Ishikawa (cell line): ENCODE measurements at regions not wholly inside any gene's neighbourhood (a gene's known extent, or its start where the extent isn't known, plus 50 kb on each side); places are given as distances from the start of the nearest gene placed in this dataset.
A peak's percentile ranks its signal among the peaks of the same experiment; 100 is the strongest.

ENCODE experiments used
- CEBPB ChIP-seq: IDR thresholded peaks from 2 replicates; pipeline ENCODE4 v1.6.1; 2012
- CREB1 ChIP-seq: IDR thresholded peaks from 2 replicates; pipeline ENCODE4 v1.6.1; 2012; ENCODE audit warnings: low read depth
- EGR1 ChIP-seq: IDR thresholded peaks from 2 replicates; pipeline ENCODE4 v1.6.1; 2012
- EP300 ChIP-seq: IDR thresholded peaks from 2 replicates; pipeline ENCODE4 v1.6.1; 2012; ENCODE audit warnings: borderline replicate concordance
- FOXM1 ChIP-seq: IDR thresholded peaks from 2 replicates; pipeline ENCODE4 v1.6.1; 2012; ENCODE audit warnings: low read depth, borderline replicate concordance
- NFIC ChIP-seq: IDR thresholded peaks from 2 replicates; pipeline ENCODE4 v1.6.1; 2012
- RAD21 ChIP-seq: IDR thresholded peaks from 2 replicates; pipeline ENCODE4 v1.6.1; 2012; ENCODE audit warnings: low read depth
- TAF1 ChIP-seq: IDR thresholded peaks from 2 replicates; pipeline ENCODE4 v1.6.1; 2012; ENCODE audit warnings: low read depth, mild to moderate bottlenecking
- TCF12 ChIP-seq: IDR thresholded peaks from 2 replicates; pipeline ENCODE4 v1.6.1; 2012; ENCODE audit warnings: low read depth
- TEAD4 ChIP-seq: IDR thresholded peaks from 2 replicates; pipeline ENCODE4 v1.6.1; 2012
- YY1 ChIP-seq: IDR thresholded peaks from 2 replicates; pipeline ENCODE4 v1.6.1; 2012; ENCODE audit warnings: low read depth
- ZBTB7A ChIP-seq: IDR thresholded peaks from 2 replicates; pipeline ENCODE4 v1.6.1; 2012; ENCODE audit warnings: low read depth
- TF ChIP-seq, protein P1 (sequence below): IDR thresholded peaks from 2 replicates; pipeline ENCODE4 v1.6.1; 2012
- TF ChIP-seq, protein P2 (sequence below): IDR thresholded peaks from 2 replicates; pipeline ENCODE4 v1.6.1; 2012
- TF ChIP-seq, protein P3 (sequence below): IDR thresholded peaks from 2 replicates; pipeline ENCODE4 v1.6.1; 2012; ENCODE audit warnings: low read depth, mild to moderate bottlenecking

DNA sequence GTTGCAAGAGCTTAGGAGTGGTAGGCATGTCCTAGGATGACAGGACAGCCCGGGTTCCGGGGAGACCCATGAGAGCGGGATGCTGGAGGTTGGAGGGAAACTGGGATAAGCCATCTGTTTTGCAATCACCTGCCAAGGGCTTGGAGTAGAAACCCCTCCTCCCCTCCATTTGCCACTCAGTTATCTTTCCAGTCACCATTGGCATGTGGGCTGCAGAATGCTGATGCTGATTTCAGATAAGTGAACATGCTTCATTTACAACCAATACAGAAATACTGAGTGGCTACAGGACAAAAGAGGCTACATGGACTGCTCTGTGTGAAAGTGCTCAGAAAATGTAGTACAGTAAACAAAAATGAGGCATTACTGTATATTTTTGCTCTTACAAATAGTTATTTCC lies 93.4 kb upstream of the KIF2A start:
- TF ChIP-seq ZBTB7A, result no peak
- TF ChIP-seq RAD21, result no peak
- TF ChIP-seq YY1, result no peak
- TF ChIP-seq EGR1, result no peak
- TF ChIP-seq, protein P1, sequence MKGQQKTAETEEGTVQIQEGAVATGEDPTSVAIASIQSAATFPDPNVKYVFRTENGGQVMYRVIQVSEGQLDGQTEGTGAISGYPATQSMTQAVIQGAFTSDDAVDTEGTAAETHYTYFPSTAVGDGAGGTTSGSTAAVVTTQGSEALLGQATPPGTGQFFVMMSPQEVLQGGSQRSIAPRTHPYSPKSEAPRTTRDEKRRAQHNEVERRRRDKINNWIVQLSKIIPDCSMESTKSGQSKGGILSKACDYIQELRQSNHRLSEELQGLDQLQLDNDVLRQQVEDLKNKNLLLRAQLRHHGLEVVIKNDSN, result no peak
- TF ChIP-seq FOXM1, result no peak
- TF ChIP-seq, protein P2, sequence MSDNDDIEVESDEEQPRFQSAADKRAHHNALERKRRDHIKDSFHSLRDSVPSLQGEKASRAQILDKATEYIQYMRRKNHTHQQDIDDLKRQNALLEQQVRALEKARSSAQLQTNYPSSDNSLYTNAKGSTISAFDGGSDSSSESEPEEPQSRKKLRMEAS, result no peak
- TF ChIP-seq NFIC, result no peak
- no peak for TF ChIP-seq EP300
- no peak for TF ChIP-seq TCF12
- TF ChIP-seq TAF1, result no peak
- no peak for TF ChIP-seq TEAD4
- no peak for TF ChIP-seq CREB1
- TF ChIP-seq, protein P3, sequence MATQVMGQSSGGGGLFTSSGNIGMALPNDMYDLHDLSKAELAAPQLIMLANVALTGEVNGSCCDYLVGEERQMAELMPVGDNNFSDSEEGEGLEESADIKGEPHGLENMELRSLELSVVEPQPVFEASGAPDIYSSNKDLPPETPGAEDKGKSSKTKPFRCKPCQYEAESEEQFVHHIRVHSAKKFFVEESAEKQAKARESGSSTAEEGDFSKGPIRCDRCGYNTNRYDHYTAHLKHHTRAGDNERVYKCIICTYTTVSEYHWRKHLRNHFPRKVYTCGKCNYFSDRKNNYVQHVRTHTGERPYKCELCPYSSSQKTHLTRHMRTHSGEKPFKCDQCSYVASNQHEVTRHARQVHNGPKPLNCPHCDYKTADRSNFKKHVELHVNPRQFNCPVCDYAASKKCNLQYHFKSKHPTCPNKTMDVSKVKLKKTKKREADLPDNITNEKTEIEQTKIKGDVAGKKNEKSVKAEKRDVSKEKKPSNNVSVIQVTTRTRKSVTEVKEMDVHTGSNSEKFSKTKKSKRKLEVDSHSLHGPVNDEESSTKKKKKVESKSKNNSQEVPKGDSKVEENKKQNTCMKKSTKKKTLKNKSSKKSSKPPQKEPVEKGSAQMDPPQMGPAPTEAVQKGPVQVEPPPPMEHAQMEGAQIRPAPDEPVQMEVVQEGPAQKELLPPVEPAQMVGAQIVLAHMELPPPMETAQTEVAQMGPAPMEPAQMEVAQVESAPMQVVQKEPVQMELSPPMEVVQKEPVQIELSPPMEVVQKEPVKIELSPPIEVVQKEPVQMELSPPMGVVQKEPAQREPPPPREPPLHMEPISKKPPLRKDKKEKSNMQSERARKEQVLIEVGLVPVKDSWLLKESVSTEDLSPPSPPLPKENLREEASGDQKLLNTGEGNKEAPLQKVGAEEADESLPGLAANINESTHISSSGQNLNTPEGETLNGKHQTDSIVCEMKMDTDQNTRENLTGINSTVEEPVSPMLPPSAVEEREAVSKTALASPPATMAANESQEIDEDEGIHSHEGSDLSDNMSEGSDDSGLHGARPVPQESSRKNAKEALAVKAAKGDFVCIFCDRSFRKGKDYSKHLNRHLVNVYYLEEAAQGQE, result no peak
- no peak for TF ChIP-seq CEBPB

DNA sequence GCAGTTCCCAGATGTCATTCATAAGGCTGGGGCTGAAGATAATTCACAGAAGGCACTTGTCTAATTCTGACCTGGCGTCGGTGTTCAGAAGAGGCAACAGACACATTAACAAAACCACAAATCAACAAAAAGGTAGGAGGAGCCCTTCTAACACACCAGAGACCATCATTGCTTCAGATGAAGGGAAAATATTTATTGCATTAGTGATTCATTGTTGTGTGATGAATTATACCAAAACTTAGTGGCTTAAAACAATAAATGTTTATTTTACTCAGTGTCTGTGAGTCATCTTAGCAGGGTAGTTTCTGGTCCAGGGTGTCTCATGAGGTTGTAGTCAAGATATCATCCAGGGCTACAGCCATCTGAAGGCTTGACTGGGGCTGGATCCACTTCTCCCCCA lies 91.3 kb upstream of the KIF2A start:
- no peak for TF ChIP-seq CEBPB
- TF ChIP-seq, protein P3, result no peak
- no peak for TF ChIP-seq RAD21
- TF ChIP-seq TAF1, result no peak
- no peak for TF ChIP-seq TCF12
- no peak for TF ChIP-seq EP300
- TF ChIP-seq, protein P1, result no peak
- no peak for TF ChIP-seq FOXM1
- TF ChIP-seq CREB1, result no peak
- TF ChIP-seq NFIC, result no peak
- TF ChIP-seq, protein P2, result no peak
- no peak for TF ChIP-seq TEAD4

DNA sequence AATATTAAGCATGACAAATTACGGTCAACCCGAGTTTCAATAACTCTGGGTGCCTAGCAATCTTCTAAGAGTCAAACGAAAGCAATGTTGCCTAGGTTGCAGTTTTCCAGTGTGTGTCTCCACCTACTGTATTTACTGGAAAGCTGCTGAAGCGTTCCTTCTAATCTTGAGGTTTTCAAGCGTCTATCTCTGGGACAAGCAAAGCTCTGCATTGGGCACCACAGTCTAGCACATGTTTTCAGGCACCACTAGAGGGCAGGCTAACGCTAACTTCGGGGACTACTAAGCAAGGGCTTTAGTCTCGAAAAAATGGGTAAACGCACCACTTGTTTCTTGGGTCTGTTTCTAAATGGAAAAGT lies 82.7 kb upstream of the KIF2A start:
- peak; percentile 50 for TF ChIP-seq RAD21

DNA sequence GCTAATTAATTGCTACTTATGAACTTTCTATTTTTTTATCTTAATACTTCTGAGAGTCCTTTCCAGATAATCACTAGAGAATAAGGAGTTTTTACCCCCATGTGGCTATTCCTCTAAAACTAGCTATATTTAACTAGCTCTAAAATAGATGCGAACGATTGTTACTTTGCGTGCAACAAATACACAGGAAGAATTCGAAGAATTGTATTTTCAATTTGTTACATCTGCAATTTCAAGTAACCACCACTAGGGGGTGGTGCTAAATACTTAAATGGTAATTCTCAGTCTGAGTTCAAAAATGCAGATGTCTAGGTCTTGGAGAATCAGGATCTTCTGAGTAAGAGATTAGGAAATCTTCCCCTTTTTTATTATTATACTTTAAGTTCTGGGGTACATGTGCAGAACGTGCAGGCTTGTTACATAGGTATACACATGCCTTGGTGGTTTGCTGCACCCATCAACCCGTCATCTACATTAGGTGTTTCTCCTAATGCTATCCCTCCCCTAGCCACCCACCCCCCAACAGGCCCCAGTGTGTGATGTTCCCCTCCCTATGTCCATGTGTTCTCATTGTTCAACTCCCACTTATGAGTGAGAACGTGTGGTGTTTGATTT lies 80.9 kb upstream of the KIF2A start:
- TF ChIP-seq RAD21, result peak; percentile 20

DNA sequence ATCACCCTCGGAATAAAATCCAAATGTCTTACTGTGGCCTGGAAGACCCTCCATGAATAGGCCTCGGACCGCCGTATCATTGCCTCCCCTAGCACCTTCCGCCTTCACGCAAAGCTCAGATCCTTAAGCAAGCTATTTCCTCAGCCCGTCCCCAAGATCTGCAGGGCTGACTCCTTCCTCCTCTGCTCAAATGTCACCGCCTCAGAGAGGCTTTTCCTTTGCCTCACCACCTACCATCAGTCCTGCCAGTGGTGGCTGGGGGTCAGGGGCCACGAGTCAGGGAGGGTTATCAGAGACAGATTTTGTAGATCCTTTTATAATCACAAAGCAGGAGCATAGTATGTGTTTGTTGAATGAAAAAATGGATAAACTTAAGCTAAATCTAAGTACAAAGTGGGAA lies 74.4 kb upstream of the KIF2A start:
- TF ChIP-seq ZBTB7A, result no peak
- no peak for TF ChIP-seq NFIC
- no peak for TF ChIP-seq FOXM1
- TF ChIP-seq EP300, result no peak
- TF ChIP-seq, protein P1, result no peak
- TF ChIP-seq, protein P2, result no peak
- TF ChIP-seq TAF1, result no peak
- no peak for TF ChIP-seq TEAD4
- TF ChIP-seq RAD21, result no peak
- TF ChIP-seq, protein P3, result no peak
- TF ChIP-seq CREB1, result no peak
- no peak for TF ChIP-seq TCF12
- no peak for TF ChIP-seq EGR1
- TF ChIP-seq YY1, result no peak
- TF ChIP-seq CEBPB, result no peak
